ENCODE measurements at regions not wholly inside any gene's neighbourhood (a gene's known extent, or its start where the extent isn't known, plus 50 kb on each side); places are given as distances from the start of the nearest gene placed in this dataset.

DNA sequence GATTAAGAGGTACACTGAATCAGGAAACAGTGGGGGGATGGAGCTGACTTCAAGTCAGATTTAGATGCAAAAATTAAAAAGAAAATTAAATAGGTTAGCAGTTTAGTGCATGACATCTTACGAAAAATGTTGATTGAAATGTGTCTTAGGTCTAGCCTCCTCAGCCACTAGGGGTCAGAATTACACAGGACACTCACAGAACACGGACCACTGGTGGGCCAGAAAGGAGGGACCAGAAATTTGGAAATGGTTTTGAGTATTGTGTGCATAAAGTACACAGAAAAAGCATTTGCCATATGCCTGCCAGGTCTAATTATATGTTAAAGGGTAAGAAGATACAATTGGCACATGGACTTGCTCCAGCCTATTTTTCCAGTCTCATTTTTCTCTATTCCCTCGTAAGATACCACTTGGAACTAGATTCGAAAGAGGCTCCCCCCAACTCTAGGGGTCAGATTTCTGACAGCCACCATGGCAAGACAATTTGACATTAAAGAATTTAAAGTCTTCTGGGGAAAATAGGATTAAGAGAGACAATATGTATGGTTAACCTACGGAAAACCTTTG lies 550.2 kb upstream of the SETBP1 start:
- DNase-seq (ENCODE audit: low read depth in 2 of 2), result no peak

DNA sequence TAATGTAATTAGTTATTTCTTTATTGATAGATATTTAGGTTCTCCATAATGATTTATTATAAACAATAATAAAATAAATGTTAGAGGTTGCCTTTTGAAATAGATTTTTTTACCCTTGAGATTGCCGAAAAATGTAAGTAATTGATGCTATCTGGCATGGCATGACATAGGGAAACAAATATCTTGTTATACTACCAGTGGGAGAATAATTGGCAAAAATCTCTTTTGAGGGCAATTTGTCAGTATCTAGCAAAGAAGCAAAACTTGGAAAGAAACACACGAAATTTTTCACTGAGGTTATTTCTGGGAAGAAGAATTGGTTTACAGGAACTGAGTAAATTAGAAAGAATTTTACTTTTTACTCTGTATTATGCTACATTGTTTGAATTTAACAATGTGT lies 547.2 kb upstream of the SETBP1 start:
- DNase-seq (ENCODE audit: low read depth in 2 of 2), result no peak

DNA sequence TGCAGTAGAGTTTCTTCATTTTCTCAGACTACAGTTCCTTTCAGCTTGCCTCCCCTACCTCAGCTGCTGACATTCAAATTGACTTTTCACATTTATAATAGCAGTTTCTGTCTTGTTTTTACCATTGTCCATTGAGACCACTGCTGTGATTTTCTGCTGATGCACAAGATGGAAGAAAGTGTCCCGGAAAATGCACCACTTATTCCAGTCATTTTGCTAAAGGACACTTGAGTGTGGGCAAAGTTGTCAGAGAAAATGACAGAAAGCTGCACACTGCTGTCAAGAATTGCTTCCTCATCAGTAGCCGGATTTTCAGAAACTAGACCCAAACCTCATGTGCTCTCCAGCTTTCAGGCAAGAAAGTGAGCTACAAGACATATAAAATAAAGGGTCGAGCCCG lies 546.2 kb upstream of the SETBP1 start:
- DNase-seq (ENCODE audit: low read depth in 2 of 2), result no peak

DNA sequence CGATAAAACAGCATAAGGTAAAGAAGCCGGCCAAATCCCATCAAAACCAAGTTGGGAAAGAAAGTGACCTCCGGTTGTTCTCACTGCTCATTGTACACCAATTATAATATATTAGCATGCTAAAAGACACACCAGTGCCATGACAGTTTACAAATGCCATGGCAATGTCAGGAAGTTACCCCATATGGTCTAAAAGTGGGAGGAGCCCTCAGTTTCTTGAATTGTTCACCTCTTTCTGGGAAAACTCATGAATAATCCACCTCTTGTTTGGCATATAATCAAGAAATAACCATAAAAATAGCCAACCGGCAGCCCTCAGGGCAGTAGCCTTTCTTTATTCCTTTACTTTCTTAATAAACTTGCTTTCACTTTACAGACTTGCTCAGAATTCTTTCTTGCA lies 544.9 kb upstream of the SETBP1 start:
- DNase-seq (ENCODE audit: low read depth in 2 of 2), result no peak

DNA sequence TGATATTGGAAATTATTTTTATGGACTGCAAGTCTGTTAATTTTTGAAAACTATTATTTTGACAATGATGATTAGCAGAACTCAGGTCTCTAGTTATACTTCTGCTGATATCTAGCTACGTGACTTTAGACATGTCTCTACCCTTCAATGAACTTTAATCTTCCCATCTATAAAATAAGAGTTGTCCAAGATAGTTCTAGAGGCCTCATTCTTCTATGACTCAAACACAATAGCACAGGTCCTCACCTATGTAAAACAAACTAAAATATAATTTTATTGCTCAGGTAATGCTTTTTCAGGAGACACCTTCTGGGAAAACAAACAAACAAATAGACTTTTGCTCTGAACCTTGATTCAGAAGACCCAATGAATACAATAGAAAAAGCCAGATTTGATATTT lies 544.4 kb upstream of the SETBP1 start:
- no peak for DNase-seq (ENCODE audit: low read depth in 2 of 2)

DNA sequence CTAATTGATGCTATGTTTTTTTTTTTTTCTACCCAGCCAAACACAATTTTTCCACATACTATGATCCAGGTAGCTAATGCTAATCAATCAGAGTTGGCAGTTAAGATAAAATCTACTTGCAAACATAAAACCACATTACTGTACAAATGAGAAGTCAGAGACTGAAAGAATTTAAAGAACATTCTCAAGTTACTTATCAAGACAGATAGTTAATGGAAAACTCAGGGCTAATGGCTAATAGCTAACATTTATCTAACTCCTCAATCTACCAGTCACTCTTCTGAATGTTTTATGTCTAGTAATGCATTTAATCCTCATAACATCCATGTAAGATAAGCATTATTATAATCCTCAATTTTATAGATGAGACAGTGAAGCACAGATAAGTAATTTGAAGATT lies 537.6 kb upstream of the SETBP1 start:
- DNase-seq (ENCODE audit: low read depth in 2 of 2), result no peak

DNA sequence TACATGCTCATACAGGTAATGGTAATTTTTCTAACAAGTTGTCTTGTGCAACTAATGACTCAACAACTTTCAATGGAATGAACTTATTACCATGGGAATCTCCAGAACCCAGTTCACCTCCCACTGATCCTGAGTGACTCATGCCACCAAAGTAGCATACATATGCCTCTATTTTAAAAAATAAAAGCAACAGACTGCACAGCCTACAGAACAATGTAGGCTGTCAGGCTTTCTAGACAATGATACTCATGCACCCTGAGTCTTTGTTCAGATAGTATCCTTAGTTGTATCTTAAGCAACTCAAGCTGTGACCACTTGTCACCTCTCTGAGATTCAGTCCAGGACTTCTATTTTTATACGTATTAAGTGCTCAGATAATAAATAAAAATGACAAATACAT lies 531.0 kb upstream of the SETBP1 start:
- no peak for DNase-seq (ENCODE audit: low read depth in 2 of 2)

DNA sequence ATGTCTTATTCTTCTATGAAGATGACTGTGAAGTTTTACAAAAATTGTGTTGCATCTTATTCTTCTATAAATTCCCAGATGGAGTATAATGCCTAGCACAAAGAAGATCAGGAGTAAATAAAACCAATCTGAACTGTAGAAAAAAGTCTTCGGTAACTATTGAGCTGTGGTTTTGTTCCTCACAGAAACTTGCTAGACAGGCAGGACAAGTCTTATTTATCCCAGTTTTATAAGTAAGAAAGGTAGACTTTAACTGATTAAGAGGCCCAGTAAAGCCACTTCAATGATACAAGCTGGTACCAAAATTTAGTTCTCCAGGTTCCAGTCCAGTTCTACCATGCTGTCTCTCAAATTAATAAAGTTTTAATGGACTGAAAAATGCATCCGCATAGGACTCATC lies 526.7 kb upstream of the SETBP1 start:
- DNase-seq (ENCODE audit: low read depth in 2 of 2), result no peak

DNA sequence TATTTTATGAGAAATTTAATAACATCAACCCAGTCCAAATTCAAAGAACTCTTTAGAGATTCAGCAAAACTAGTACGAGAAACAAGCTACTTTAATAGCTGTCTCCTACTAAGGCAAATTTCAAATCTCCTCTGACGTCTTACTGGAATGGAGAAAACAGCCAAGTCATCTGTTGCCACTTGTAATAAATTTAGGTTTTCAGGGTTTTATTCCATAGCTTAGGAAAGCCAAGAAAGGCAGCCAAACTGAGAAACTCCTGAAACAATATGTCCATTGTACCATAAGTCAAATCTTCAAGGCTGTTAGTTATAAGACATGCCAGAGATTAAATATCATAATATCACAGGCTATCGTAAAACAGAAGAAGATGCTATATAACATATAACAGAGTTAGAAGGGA lies 524.6 kb upstream of the SETBP1 start:
- DNase-seq (ENCODE audit: low read depth in 2 of 2), result no peak

DNA sequence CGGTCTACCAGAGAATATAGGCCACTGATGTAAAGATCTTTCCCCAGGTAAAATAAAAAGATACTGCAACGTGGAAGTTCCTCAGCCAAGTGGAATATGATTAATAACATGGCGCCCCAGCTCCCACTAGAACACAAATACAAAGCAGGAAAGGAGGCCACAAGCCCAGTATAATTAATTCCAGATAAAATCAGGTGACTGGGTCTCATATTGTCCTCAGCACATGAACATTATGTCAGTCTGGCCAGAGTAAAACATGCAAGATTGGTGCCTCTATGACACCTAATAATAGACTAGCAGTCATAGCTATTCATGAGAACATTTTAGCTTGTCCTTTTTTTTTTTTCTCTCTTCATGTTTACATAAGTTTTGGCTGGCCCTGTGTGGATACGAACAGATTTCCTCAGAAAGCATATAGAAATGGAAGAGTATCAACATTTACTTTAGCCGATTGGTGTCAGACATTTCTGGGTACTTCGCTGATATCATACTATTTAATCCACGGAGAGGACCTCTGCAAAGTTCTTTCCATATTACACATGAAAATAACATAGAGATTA lies 523.8 kb upstream of the SETBP1 start:
- no peak for DNase-seq (ENCODE audit: low read depth in 2 of 2)

DNA sequence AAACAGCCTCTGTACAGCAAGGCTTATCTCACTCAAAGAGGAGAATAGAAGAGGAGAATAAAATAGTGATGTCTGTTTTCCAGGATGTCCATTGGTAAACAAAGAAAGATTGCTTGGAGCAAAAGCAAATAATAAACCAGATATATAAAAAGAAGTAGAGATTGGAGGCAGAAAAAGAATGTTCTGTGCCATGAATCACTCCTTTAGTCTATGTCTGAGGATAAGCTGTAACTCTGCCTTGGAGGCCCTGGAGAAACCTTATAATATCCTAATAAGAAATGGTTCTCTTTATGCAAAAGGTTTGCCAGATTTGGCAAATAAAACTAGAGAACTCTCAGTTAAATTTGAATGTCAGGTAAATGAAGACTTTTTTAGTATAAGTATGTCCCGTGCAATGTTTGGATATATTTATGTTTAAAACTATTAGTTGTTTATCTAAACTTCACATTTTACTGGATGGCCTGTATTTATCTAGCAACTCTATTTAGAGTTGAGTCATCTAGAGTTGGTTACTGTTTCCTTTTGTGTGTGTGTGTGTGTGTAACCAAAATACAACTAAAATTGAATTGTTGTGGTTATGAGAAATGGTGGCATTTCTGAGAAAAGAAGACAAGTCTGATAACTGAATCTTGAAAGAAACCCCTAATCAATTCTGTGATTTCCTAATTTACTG lies 510.3 kb upstream of the SETBP1 start:
- no peak for DNase-seq (ENCODE audit: low read depth in 2 of 2)

DNA sequence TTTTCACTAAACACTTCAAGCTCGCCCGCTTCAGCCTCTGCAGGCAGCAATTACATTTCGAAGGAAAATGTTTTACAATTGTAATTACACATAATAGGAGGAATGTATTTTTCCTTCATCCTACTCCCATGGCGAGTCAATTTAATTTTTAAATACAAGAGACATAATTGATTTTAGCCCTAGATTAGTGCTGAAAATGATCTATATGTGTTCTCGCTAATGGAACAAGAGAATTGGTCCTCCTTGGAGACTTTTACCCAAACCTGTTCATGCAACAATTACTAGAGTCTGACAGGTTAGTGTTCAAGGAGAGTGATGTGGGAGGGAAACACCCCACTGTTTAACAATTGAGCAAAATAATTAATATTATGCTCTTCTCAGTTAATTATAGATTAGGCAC lies 509.4 kb upstream of the SETBP1 start:
- no peak for DNase-seq (ENCODE audit: low read depth in 2 of 2)

DNA sequence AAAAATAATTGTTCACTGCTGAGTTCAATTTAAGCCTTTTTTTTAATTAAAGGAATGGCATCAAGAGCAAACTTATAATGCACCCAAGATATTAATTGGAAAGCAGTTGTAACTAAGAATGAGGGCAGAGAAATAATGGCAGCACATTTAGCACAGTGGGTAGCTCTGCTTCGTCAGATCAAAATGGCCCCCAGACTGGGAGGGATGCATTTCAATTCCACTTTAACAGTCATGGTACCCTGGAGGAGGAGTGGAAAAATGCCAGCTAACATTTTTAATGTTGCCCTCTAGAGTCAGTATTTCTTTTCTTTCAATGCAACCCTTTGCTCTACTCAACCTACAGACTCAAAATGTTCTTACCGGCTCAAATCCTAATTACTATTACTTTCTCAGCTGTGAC lies 504.8 kb upstream of the SETBP1 start:
- no peak for DNase-seq (ENCODE audit: low read depth in 2 of 2)

DNA sequence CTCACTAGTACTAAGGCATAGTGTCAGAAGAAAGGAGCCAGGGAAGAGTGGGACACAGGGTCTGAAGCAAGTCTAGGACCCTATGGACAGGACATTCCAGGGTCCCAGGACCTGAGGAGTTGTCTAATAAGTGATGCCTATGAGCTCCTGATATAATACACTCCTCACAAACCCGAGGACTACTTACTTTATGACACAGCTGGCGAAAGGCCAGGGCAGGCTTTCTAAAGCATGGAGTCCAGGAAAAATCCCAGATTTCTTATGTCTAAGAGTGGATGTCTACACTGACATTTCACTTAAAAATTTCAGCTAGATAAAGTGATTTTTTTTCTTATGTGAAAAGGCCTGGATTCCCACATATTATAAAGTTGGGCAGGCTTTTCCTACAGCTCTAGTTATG lies 502.2 kb upstream of the SETBP1 start:
- no peak for DNase-seq (ENCODE audit: low read depth in 2 of 2)

DNA sequence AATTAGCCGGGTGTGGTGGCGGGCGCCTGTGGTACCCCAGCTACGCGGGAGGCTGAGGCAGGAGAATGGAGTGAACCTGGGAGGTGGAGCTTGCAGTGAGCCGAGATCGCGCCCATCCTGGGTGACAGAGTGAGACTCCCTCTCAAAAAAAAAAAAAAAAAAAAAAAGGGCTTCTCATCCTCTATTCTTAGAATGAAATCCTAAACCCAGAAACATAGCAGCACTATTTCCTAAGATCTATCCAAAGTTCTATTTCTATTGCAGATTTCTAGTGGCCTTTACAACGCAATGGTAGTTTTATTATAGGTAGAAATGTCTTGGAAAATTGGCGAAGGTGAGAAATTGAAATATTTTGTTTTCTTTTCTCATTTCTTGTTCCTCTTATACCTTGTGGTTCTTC lies 501.0 kb upstream of the SETBP1 start:
- no peak for DNase-seq (ENCODE audit: low read depth in 2 of 2)

DNA sequence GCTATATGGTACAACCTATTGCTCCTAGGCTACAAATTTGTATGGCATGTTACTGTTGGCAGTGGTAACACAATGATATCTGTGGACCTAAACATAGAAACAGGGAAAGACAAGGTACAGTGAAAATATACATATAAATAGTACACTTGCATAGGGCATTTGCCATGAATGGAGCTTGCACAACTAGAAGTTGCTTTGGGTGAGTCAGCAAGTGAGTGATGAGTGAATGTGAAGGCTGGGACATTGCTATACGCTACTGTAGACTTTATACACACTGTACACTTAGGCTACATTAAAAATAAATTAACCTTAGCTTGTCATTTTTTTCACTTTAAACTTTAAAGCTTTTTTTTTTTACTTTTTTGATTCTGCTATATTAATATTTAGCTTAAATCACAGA lies 500.0 kb upstream of the SETBP1 start:
- DNase-seq (ENCODE audit: low read depth in 2 of 2), result no peak

DNA sequence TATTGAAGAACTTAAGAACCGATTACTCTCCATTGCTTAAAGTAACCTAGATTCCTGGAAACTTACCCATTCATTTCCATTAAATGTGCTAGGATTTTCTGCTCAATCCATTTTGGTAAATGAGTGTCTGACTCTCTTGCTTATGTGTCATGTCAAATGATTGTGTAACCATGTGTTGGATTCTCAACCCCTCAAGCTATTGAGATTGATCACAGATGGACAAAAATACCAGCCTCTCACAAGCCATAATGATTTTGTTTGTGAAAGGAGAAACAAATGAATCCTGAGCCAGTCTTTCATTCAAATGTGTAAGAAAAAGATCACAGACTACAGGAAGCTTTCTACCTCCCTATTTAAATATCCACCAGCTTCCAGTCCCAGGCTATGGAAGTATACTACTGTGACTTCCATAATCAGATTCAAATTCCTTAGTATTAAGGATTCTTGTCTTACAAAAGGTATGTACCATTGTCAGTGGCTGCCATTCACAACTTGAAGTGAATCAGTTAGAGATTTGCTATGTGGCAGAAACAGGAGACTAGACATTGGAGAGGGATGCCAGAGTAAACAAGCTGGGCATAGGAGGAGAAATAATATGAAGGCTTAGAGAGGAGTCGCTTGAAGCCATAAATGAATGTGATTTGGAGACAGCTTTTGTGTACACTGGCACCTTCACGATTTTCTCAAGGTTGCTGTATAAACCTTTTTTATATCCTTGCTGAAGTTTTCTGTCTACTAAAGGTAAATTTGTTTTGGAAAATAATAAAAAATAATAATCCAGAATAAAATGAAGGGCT lies 498.5 kb upstream of the SETBP1 start:
- no peak for DNase-seq (ENCODE audit: low read depth in 2 of 2)

DNA sequence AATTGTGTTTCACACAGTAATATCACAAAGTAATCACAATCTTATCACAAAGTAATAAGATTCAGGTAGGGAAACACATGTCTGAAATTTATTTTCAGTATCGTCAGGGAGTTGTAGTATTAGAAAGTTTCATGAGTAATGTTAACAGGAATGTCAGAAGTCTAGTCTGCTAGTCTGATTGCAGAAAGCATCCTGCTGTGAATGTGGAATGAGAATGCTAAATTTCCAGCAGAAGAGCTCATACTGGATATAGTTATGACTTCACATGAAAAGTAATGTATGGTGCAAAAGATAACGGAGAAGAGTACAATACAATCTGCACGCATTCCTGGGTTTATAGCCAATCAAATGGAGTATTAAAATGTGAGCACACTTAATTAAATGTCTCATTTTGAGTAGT lies 494.7 kb upstream of the SETBP1 start:
- DNase-seq (ENCODE audit: low read depth in 2 of 2), result no peak

DNA sequence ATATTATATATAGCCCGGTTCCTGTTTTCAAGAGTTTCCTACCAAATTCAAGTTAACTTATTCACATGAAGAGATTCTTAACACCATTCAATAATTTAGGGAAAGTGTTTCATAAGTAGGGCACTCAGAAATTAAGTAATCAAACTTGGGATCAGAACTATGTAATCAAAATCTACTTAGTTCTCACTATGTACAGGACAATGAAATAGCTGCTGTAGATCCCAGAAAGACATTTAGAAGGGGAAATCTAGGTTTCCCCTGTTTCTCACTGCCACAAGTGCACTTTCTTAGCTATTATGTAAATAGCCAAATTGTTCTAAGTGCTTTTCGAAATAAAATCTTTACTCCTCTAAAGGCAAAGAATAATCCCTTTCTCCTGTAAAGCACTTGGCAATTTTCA lies 493.6 kb upstream of the SETBP1 start:
- DNase-seq (ENCODE audit: low read depth in 2 of 2), result no peak

DNA sequence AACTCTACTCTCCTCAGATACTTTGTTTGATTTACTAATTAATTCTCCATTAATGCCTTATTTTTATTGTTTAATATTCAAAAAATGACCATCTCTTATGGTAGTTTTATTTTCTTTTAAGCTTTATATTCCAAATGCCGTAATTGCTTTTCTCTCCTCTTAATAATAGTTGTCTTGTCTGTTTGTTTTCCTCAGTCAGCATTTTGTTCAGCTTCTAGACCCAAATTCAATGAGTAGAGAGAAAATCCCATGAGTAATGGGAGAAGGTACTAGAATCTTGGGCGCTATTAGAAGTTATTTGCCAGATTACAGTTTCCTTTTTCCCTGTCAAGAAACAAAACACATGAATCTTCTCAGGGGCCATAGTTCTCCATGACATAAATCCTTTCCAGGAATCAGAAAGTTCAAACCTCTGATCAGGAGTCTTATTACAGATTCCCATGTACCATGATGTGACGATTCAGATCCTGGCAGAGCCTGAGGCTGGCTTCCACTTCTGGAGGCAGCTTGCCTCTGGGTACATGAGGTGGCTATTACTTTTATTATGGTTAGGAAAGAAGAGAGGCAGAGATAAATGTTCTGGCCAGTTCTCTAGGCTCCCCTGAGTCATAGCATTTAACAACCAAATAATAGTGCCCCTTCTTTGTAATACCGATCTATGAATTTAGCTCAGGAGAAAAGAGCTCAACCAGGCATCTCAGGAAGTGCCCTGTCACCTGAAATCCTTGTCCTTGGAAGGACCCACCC lies 485.1 kb upstream of the SETBP1 start:
- no peak for DNase-seq (ENCODE audit: low read depth in 2 of 2)

DNA sequence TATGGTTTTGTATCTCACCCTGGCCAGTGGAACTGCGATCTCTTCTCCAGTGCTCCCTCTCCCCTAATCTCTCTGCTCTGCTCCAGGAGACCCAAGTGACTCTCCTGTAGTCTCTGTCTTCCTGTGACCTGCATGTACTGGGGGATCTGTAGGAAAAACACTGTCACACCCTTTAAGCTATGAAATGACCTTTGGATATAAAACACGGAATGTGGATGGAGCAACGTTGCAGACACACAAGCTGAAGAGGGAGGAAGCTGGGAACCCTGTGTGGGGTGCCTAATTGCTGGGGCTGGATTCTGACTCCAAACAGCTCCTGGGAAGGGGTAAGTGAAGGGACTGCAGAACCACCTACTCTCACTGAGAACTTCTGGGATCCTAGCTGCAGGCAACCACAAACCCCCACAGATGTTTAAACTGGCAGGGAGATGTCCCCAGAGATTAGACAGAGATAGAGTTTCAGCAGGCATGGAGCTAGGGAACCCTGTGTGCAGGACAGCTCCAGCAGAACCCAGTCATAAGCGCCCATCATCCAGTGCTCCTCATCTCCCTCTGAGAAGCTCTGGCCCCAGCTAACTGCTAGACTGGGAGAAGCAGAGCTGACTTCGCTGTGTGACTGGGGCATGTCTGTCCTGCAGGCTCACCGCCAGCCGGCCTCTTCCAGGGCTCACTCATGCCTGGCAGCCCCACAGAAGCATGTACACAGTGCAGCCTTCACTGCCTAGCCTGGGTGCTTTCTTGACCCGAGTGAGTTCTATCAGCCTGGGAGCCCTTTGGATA lies 482.7 kb upstream of the SETBP1 start:
- DNase-seq (ENCODE audit: low read depth in 2 of 2), result no peak
